Spinal cord (tissue), 9 donors: ENCODE measurements at regions not wholly inside any gene's neighbourhood (a gene's known extent, or its start where the extent isn't known, plus 50 kb on each side); places are given as distances from the start of the nearest gene placed in this dataset.

Experiments used
- DNase-seq, 6 donors: peaks; one replicate each; pipeline versions ENCODE4 v3.0.0 to v3.0.0-alpha.2; 2013 to 2015; ENCODE audit warnings: low spot score in 6 of 6, low read depth in 4 of 6
- H3K27ac ChIP-seq: one replicate; pipeline ENCODE4 v1.5.1; 2013; ENCODE audit warnings: low read depth, low read length, control low read depth
- H3K27me3 ChIP-seq: one replicate; pipeline ENCODE4 v1.6.1; 2013; ENCODE audit warnings: low read length; ENCODE audit not compliant: control insufficient read depth, insufficient read depth
- H3K36me3 ChIP-seq: one replicate; pipeline ENCODE4 v1.6.1; 2013; ENCODE audit warnings: low read length; ENCODE audit not compliant: control insufficient read depth, insufficient read depth
- H3K4me1 ChIP-seq: one replicate; pipeline ENCODE4 v1.6.1; 2013; ENCODE audit warnings: low read length; ENCODE audit not compliant: control insufficient read depth, insufficient read depth
- H3K4me3 ChIP-seq: one replicate; pipeline ENCODE4 v1.5.1; 2013; ENCODE audit warnings: low read depth, low read length, control low read depth
- H3K9me3 ChIP-seq: one replicate; pipeline ENCODE4 v1.6.1; 2013; ENCODE audit warnings: low read length; ENCODE audit not compliant: control insufficient read depth, insufficient read depth
- WGBS: methylation state at CpG from one replicate; pipeline ENCODE4 v1.1.5; 2013; ENCODE audit warnings: missing lambda C conversion rate; ENCODE audit not compliant: insufficient coverage; 5-methylcytosine and 5-hydroxymethylcytosine counted together
- donor health status: healthy.

GRCh38 chr2:64211276-64211921, 67.2 kb upstream of the PELI1 start:
- H3K9me3 ChIP-seq, result no peaks in the 10 kb centered on the region
- no peaks in the 10 kb centered on the region for H3K4me1 ChIP-seq
- no peak overlapping the region for H3K4me3 ChIP-seq
- H3K27ac ChIP-seq, result no peak overlapping the region
- no peaks in the 10 kb centered on the region for H3K36me3 ChIP-seq
- WGBS, result 71% methylated on average over 6 of the region's 6 CpGs
- no peaks in the 10 kb centered on the region for H3K27me3 ChIP-seq
- DNase-seq, result no peak

- DNase-seq, result no peak
- H3K27ac ChIP-seq, result no peak overlapping the region
- no peaks in the 10 kb centered on the region for H3K36me3 ChIP-seq
- H3K9me3 ChIP-seq, result no peaks in the 10 kb centered on the region
- H3K4me1 ChIP-seq, result no peaks in the 10 kb centered on the region
- no CpG with 5 or more reads among the region's 1 CpG for WGBS
- no peak overlapping the region for H3K4me3 ChIP-seq
- no peaks in the 10 kb centered on the region for H3K27me3 ChIP-seq
These were observed 68.1 kb upstream of the PELI1 start for GRCh38 chr2:64212346-64212745.

GRCh38 chr2:64212801-64213321, 68.6 kb upstream of the PELI1 start:
- Histone ChIP-seq H3K27ac (no peak overlapping the region), H3K4me3 (no peak overlapping the region), H3K9me3 (no peaks in the 10 kb centered on the region), H3K27me3 (no peaks in the 10 kb centered on the region), H3K36me3 (no peaks in the 10 kb centered on the region), H3K4me1 (no peaks in the 10 kb centered on the region)
- WGBS, result 90% methylated on average over 2 of the region's 3 CpGs
- DNase-seq, result no peak

- Histone ChIP-seq H3K36me3 (no peaks in the 10 kb centered on the region), H3K4me1 (no peaks in the 10 kb centered on the region), H3K27ac (no peak overlapping the region), H3K4me3 (no peak overlapping the region), H3K9me3 (no peaks in the 10 kb centered on the region), H3K27me3 (no peaks in the 10 kb centered on the region)
- WGBS, result 100% methylated on average over 1 of the region's 5 CpGs
- DNase-seq, result no peak
These were observed 69.5 kb upstream of the PELI1 start for GRCh38 chr2:64213532-64214275.

- no peaks in the 10 kb centered on the region for H3K4me1 ChIP-seq
- H3K9me3 ChIP-seq, result no peaks in the 10 kb centered on the region
- no peak overlapping the region for H3K27ac ChIP-seq
- DNase-seq, result no peak
- H3K36me3 ChIP-seq, result no peaks in the 10 kb centered on the region
- 39% methylated on average over 3 of the region's 5 CpGs for WGBS
- no peaks in the 10 kb centered on the region for H3K27me3 ChIP-seq
- H3K4me3 ChIP-seq, result no peak overlapping the region
These were observed 70.3 kb upstream of the PELI1 start for GRCh38 chr2:64214281-64215115.

- Histone ChIP-seq H3K4me3 (no peak overlapping the region), H3K4me1 (no peaks in the 10 kb centered on the region), H3K27ac (no peak overlapping the region), H3K27me3 (no peaks in the 10 kb centered on the region), H3K36me3 (no peaks in the 10 kb centered on the region), H3K9me3 (no peaks in the 10 kb centered on the region)
- no peak for DNase-seq
- WGBS, result 87% methylated on average over 5 of the region's 9 CpGs
These were observed 73.1 kb upstream of the PELI1 start for GRCh38 chr2:64217198-64217869.

GRCh38 chr2:64218137-64218802, 74.0 kb upstream of the PELI1 start:
- DNase-seq, result no peak
- Histone ChIP-seq H3K4me3 (no peak overlapping the region), H3K27me3 (no peaks in the 10 kb centered on the region), H3K9me3 (no peaks in the 10 kb centered on the region), H3K36me3 (no peaks in the 10 kb centered on the region), H3K4me1 (no peaks in the 10 kb centered on the region), H3K27ac (no peak overlapping the region)
- 94% methylated on average over 3 of the region's 4 CpGs for WGBS

- Histone ChIP-seq H3K36me3 (no peaks in the 10 kb centered on the region), H3K27me3 (no peaks in the 10 kb centered on the region), H3K4me3 (no peak overlapping the region), H3K9me3 (no peaks in the 10 kb centered on the region), H3K4me1 (no peaks in the 10 kb centered on the region), H3K27ac (no peak overlapping the region)
- no peak for DNase-seq
- 42% methylated on average over 1 of the region's 2 CpGs for WGBS
These were observed 74.9 kb upstream of the PELI1 start for GRCh38 chr2:64219149-64219548.

GRCh38 chr2:64220265-64220664, 76.0 kb upstream of the PELI1 start:
- Histone ChIP-seq H3K4me3 (no peak overlapping the region), H3K27me3 (no peaks in the 10 kb centered on the region), H3K36me3 (no peaks in the 10 kb centered on the region), H3K4me1 (no peaks in the 10 kb centered on the region), H3K27ac (no peak overlapping the region), H3K9me3 (no peaks in the 10 kb centered on the region)
- WGBS, result no CpG with 5 or more reads among the region's 1 CpG
- DNase-seq, result no peak
